Stomach (tissue), 4 donors: ENCODE measurements at regions not wholly inside any gene's neighbourhood (a gene's known extent, or its start where the extent isn't known, plus 50 kb on each side); places are given as distances from the start of the nearest gene placed in this dataset.

Experiments
- POLR2AphosphoS5 ChIP-seq, 3 donors: sonication (generic); formaldehyde crosslinking; IDR thresholded peaks; one replicate each; pipeline ENCODE4 v1.6.1; 2016; ENCODE audit warnings: antibody characterized with exemption in 3 of 3
- TF ChIP-seq, protein P1 (sequence below), 7 experiments: fragments of 450-650 bp in 4 of 7; fragments of 200-600 bp in 3 of 7; sonication (generic) in 3 of 7; IDR thresholded peaks; one replicate each; pipeline ENCODE4 v1.5.1; 2016 to 2019; ENCODE audit warnings: antibody characterized with exemption in 7 of 7, control low read depth in 2 of 7, mild to moderate bottlenecking in 1 of 7

DNA sequence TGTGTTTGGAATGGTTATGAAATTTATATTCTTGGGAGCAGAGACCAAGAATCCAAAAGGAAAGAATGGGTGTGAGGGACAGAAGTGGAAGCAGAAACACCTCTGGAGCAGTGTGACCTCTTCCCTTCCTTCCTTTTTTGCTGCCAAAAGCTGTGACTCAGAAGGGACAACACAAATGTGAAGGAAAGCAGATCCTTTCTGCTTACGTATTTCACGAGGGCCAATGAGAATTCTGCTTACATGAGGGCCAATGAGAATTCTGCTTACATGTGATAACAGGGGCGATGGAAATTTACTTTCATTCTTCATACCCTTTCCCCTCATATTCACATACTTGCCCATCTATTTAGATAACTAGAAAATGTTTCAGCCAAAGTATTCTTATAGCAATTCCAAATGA, 404.6 kb downstream of the PRDM5 start:
- no peak for TF ChIP-seq POLR2AphosphoS5 (IDR thresholded peaks at IDR 0.05)
- TF ChIP-seq, protein P1, sequence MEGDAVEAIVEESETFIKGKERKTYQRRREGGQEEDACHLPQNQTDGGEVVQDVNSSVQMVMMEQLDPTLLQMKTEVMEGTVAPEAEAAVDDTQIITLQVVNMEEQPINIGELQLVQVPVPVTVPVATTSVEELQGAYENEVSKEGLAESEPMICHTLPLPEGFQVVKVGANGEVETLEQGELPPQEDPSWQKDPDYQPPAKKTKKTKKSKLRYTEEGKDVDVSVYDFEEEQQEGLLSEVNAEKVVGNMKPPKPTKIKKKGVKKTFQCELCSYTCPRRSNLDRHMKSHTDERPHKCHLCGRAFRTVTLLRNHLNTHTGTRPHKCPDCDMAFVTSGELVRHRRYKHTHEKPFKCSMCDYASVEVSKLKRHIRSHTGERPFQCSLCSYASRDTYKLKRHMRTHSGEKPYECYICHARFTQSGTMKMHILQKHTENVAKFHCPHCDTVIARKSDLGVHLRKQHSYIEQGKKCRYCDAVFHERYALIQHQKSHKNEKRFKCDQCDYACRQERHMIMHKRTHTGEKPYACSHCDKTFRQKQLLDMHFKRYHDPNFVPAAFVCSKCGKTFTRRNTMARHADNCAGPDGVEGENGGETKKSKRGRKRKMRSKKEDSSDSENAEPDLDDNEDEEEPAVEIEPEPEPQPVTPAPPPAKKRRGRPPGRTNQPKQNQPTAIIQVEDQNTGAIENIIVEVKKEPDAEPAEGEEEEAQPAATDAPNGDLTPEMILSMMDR (IDR thresholded peaks at IDR 0.05) = no peak
